Mucosa of descending colon (tissue), 3 donors: ENCODE measurements at regions not wholly inside any gene's neighbourhood (a gene's known extent, or its start where the extent isn't known, plus 50 kb on each side); places are given as distances from the start of the nearest gene placed in this dataset.
A peak's percentile ranks its signal among the peaks of the same experiment; 100 is the strongest.

Source experiments
- ATAC-seq: fragments of 200-7000 bp; cut with Tn5 transposase; one replicate; pipeline ENCODE4 v1.9.1; 2020; ENCODE audit warnings: mild to moderate bottlenecking, moderate library complexity
- DNase-seq, 3 donors: peaks; one replicate each; pipeline ENCODE4 v3.0.0-alpha.2; 2020
- H3K36me3 ChIP-seq: fragments of 200-600 bp; one replicate; pipeline ENCODE4 v1.8.0; 2021; ENCODE audit warnings: low read depth, mild to moderate bottlenecking
- H3K4me1 ChIP-seq: fragments of 200-600 bp; one replicate; pipeline ENCODE4 v1.8.0; 2021; ENCODE audit warnings: low read depth, mild to moderate bottlenecking
- H3K4me3 ChIP-seq: fragments of 200-600 bp; one replicate; pipeline ENCODE4 v1.8.0; 2021; ENCODE audit warnings: mild to moderate bottlenecking
- H3K9me3 ChIP-seq: fragments of 200-600 bp; one replicate; pipeline ENCODE4 v1.8.0; 2021; ENCODE audit warnings: mild to moderate bottlenecking
- CTCF ChIP-seq: fragments of 200-600 bp; IDR thresholded peaks from one replicate; pipeline ENCODE4 v1.8.0; 2022; ENCODE audit warnings: antibody characterized with exemption, mild to moderate bottlenecking
- intact Hi-C, 2 donors: fragments of 100-400 bp; cut with DNase I in 1 of 2; cut with micrococcal nuclease in 1 of 2; formaldehyde crosslinking; loops; one replicate each; pipeline versions ENCODE4 v1.11.0 to v1.11.1; 2022; cut with DNase I, micrococcal nuclease
- donor health status: DM: no; HTN: no; CAD: no; lungs with moderate emphysema.
- donor health status: DM: no; HTN: no; CAD: no.
- donor health status: DM: no; HTN: yes; CAD: no.

GRCh38 chr4:31183256-31183655 is 463.1 kb downstream of the PCDH7 start:
- TF ChIP-seq CTCF, result no peak
- no peaks in the 10 kb centered on the region for H3K36me3 ChIP-seq
- intact Hi-C loops, result no loop called here
- DNase-seq, result no peak
- H3K4me3 ChIP-seq, result no peak overlapping the region
- peaks cover 3% of the 10 kb centered on the region for H3K9me3 ChIP-seq
- no peaks in the 10 kb centered on the region for H3K4me1 ChIP-seq
- no peak for ATAC-seq

GRCh38 chr4:31185014-31185585 is 464.9 kb downstream of the PCDH7 start:
- H3K4me3 ChIP-seq, result no peak overlapping the region
- ATAC-seq (no peak), DNase-seq (no peak)
- peaks cover 3% of the 10 kb centered on the region for H3K9me3 ChIP-seq
- no peaks in the 10 kb centered on the region for H3K4me1 ChIP-seq
- intact Hi-C loops, result no loop called here
- H3K36me3 ChIP-seq, result no peaks in the 10 kb centered on the region
- TF ChIP-seq CTCF, result no peak

GRCh38 chr4:31187979-31188378 is 467.8 kb downstream of the PCDH7 start:
- Histone ChIP-seq H3K4me1 (no peaks in the 10 kb centered on the region), H3K36me3 (no peaks in the 10 kb centered on the region), H3K9me3 (peaks cover 3% of the 10 kb centered on the region), H3K4me3 (no peak overlapping the region)
- TF ChIP-seq CTCF, result no peak
- DNase-seq (peak in 1 of 3 donors; percentile 15), ATAC-seq (peak; percentile 76)
- intact Hi-C loops, result no loop called here

- H3K4me3 ChIP-seq, result no peak overlapping the region
- H3K9me3 ChIP-seq, result no peaks in the 10 kb centered on the region
- peak; percentile 50 for ATAC-seq
- H3K4me1 ChIP-seq, result no peaks in the 10 kb centered on the region
- no peak for TF ChIP-seq CTCF
- no peaks in the 10 kb centered on the region for H3K36me3 ChIP-seq
- DNase-seq, result no peak
- intact Hi-C loops, result no loop called here
These were observed 469.8 kb downstream of the PCDH7 start for GRCh38 chr4:31189938-31190337.

GRCh38 chr4:31190671-31191070 is 470.5 kb downstream of the PCDH7 start:
- Histone ChIP-seq H3K4me3 (no peak overlapping the region), H3K36me3 (no peaks in the 10 kb centered on the region), H3K9me3 (no peaks in the 10 kb centered on the region), H3K4me1 (no peaks in the 10 kb centered on the region)
- intact Hi-C loops, result no loop called here
- TF ChIP-seq CTCF, result no peak
- DNase-seq (no peak), ATAC-seq (no peak)

- ATAC-seq (no peak), DNase-seq (no peak)
- no peak for TF ChIP-seq CTCF
- Histone ChIP-seq H3K4me1 (no peaks in the 10 kb centered on the region), H3K9me3 (no peaks in the 10 kb centered on the region), H3K4me3 (no peak overlapping the region), H3K36me3 (no peaks in the 10 kb centered on the region)
- intact Hi-C loops, result no loop called here
These were observed 472.2 kb downstream of the PCDH7 start for GRCh38 chr4:31192341-31192740.
